ENCODE measurements at regions not wholly inside any gene's neighbourhood (a gene's known extent, or its start where the extent isn't known, plus 50 kb on each side); places are given as distances from the start of the nearest gene placed in this dataset.

DNA sequence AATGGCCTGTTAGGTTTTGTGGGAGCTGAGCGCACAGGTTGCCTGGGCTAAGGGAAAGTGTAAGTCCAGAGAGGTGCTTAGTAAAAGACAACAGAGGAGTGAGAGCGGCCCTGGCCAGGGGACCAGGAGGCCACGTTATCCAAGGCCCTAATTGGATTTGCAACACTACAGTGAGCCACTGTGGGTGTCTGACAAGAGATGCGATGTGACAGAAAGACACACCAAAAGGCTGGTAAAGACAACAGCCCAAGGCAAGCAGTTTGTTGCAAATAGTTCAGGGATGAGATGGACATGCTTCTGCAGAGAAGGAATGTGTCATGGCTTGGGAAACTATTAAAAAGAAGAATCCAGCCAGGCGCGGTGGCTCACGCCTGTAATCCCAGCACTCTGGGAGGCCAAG lies 162.7 kb upstream of the KIT start:
- CTCF ChIA-PET (ENCODE audit: low intra/inter-chr PET ratio): no interaction called here
- WGBS (ENCODE audit: insufficient coverage, low coverage, missing lambda C conversion rate): 79% methylated on average over 6 of the region's 7 CpGs
- no peak overlapping the region for H3K4me3 ChIP-seq
- TF ChIP-seq BMI1 (IDR thresholded peaks at IDR 0.05; ENCODE audit: low read length): no peak
- TF ChIP-seq BRF1 (IDR thresholded peaks at IDR 0.05; ENCODE audit: borderline replicate concordance, extremely low read depth, insufficient read length): no peak
- no peak for TF ChIP-seq SMAD3 (CRISPR knock-in tag; conservative IDR thresholded peaks at IDR 0.05)
- TF ChIP-seq PYGO2 (tag; IDR thresholded peaks at IDR 0.05): no peak
- TF ChIP-seq C11orf30 (IDR thresholded peaks at IDR 0.05; ENCODE audit: low read depth): no peak
- no peak for TF ChIP-seq SPI1 (IDR thresholded peaks at IDR 0.05; ENCODE audit: borderline replicate concordance, low read depth, low read length)
- no peak for TF ChIP-seq TRIM28 (IDR thresholded peaks at IDR 0.05)
- no peak for TF ChIP-seq THRAP3 (IDR thresholded peaks at IDR 0.05; ENCODE audit: borderline replicate concordance)
- no peak for TF ChIP-seq ZNF217 (CRISPR knock-in tag; IDR thresholded peaks at IDR 0.05)
- TF ChIP-seq GTF2B (IDR thresholded peaks at IDR 0.05; ENCODE audit: extremely low read depth, insufficient read length): no peak
- no peak for TF ChIP-seq ZBTB1 (CRISPR knock-in tag; IDR thresholded peaks at IDR 0.05; ENCODE audit: borderline replicate concordance, low read depth)
- TF ChIP-seq GABPB1 (CRISPR knock-in tag; IDR thresholded peaks at IDR 0.05): no peak
- no peaks in the 10 kb centered on the region for H4K20me1 ChIP-seq (replicated peaks; ENCODE audit: control insufficient read depth, insufficient read depth, low read length)
- no peak overlapping the region for H3K9ac ChIP-seq (ENCODE audit: insufficient read depth in 1 of 2, low read depth in 2 of 2, low read length in 2 of 2)
- H3K4me2 ChIP-seq (ENCODE audit: insufficient read depth, low read length): no peak overlapping the region
- H2AFZ ChIP-seq (ENCODE audit: low read depth, low read length): no peak overlapping the region
- no peak overlapping the region for H3K27ac ChIP-seq (ENCODE audit: extremely low read depth, low read depth, low read length)
- in situ Hi-C loops (cut with MboI): no loop called here
- H3K9me1 ChIP-seq (ENCODE audit: control insufficient read depth, insufficient read depth, low read length): no peaks in the 10 kb centered on the region
- H3K27me3 ChIP-seq (ENCODE audit: control insufficient read depth in 2 of 2, insufficient read depth in 2 of 2, low read length in 2 of 2): no peaks in the 10 kb centered on the region
- peaks cover 3 to 15% of the 10 kb centered on the region in 2 experiments; a peak in 3 of 5 replicates for H3K4me1 ChIP-seq (replicated peaks in 1 of 2; ENCODE audit: control insufficient read depth in 2 of 2, insufficient read depth in 2 of 2, low read length in 2 of 2)
- FAIRE-seq (no peak), ATAC-seq (no peak), DNase-seq (ENCODE audit: extremely low read depth in 1 of 4, low spot score in 3 of 4) (no peak)
- intact Hi-C loops (cut with micrococcal nuclease): no loop called here
- no peaks in the 10 kb centered on the region for H3K36me3 ChIP-seq (ENCODE audit: control insufficient read depth, insufficient read depth, low read length)
- H3K9me3 ChIP-seq (replicated peaks; ENCODE audit: control insufficient read depth, insufficient read depth, low read depth, low read length): no peaks in the 10 kb centered on the region
- no peaks in the 10 kb centered on the region for H3K79me2 ChIP-seq (ENCODE audit: control insufficient read depth, insufficient read depth, low read length)
- POLR2A ChIA-PET: no interaction called here
- BruUV-seq (replicated peaks): no TSS peak
